ENCODE measurements at regions not wholly inside any gene's neighbourhood (a gene's known extent, or its start where the extent isn't known, plus 50 kb on each side); places are given as distances from the start of the nearest gene placed in this dataset.

GRCh38 chr6:1067346-1067745, 244.6 kb upstream of the FOXQ1 start:
- TF ChIP-seq REST (IDR thresholded peaks at IDR 0.05; ENCODE audit: insufficient read depth in 1 of 2, low read depth in 2 of 2, low read length in 2 of 2): no peak
- TF ChIP-seq TAF1 (IDR thresholded peaks at IDR 0.05; ENCODE audit: borderline replicate concordance, insufficient read depth, low read length): no peak
- TF ChIP-seq POLR2AphosphoS5 (IDR thresholded peaks at IDR 0.05; ENCODE audit: low read depth, low read length): no peak
- no peak for TF ChIP-seq SIN3A (IDR thresholded peaks at IDR 0.05; ENCODE audit: borderline replicate concordance, insufficient read depth, low read length)
- TF ChIP-seq FOXP2 (optimal IDR thresholded peaks at IDR 0.05; ENCODE audit: borderline replicate concordance, extremely low read depth, extremely low read length, insufficient read depth): no peak
